Glomerular visceral epithelial cell (primary cell): ENCODE measurements at regions not wholly inside any gene's neighbourhood (a gene's known extent, or its start where the extent isn't known, plus 50 kb on each side); places are given as distances from the start of the nearest gene placed in this dataset.
"Not testable (repeated sequence)": the region's sequence is repeated elsewhere in the genome, so short reads cannot be mapped to it uniquely, and the experiment has no call there.

ENCODE experiments used
- DNase-seq: peaks from one replicate; pipeline ENCODE4 v3.0.0-alpha.2; 2016; ENCODE audit errors: extremely low spot score

DNA sequence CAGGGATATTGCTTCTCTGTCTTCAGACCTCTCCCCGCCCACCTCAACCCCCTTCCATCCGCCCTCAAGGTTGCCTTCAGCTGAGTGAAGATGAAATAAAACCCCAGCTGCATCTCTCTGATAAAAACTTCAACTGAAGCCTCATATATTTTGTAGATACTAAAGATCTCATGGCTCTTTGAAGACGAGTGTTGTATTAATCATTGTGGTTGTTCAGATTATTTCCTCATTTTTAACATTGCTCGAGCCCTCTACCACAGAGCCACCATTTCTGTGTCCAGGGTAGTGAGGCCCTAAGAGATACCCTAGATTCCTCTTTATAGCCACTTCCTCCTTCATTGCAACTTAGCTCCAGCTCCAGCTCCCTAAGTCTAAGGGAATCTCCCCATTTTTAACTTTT lies 312.8 kb upstream of the ZNF507 start:
- no peak for DNase-seq

DNA sequence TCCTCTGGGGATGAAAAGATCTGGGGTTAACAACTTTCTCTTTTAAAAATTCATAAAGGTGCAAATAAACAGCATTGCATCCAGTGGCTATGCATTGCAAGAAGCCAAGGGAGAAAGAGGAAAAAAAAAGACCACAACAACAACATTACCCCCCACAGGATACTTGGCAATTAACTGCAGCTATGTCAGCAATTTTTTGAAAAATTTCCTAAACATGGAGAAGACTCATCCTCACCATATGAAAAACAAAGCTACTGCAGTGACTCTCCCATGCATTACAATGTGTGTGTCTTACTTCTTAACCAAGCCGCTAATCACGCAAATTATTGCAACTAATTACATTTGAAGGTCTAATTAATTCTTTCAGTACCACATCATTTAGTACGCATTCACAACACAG lies 309.8 kb upstream of the ZNF507 start:
- no peak for DNase-seq

DNA sequence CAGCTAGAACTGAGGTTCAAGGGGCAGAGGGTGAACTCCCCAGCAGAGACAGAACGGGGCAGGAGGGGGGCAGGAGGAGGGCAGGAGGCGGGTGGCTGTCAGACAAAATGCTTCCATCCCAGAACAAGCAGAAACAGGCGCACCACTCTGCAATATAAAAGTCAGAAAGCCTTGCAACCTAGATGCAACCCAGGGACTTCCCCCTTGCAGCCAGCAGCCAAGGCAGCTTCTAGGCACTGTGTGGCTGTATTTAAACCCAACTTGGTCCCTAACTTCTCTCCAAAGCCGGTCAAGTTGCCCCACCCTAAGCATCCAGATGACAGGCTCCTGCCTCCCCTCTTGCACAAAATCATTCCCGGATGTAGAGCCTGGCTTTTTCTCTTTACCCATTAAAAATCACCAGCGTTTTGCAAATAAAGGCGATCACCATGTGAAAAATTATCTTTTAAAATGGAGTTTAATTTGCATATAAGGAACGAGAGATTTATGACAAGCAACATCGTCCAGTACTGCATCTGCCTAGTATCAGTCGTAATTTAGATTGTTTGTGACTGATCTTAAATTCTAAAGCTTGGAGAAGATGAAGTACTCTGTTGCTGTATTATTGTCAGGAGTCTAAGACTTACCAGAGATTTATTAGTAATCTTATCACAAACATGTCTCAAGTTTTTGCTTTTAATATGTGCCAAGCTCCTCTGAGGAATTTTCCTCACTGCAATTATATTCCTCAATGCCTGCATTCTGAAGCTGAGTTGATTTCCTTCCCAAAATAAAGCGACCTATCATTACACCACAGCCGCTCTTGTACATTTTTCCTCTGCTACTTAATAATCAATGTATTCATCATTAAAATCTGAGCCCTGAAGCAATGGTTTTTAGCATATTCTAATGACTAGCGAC lies 307.1 kb upstream of the ZNF507 start:
- DNase-seq, result no peak

DNA sequence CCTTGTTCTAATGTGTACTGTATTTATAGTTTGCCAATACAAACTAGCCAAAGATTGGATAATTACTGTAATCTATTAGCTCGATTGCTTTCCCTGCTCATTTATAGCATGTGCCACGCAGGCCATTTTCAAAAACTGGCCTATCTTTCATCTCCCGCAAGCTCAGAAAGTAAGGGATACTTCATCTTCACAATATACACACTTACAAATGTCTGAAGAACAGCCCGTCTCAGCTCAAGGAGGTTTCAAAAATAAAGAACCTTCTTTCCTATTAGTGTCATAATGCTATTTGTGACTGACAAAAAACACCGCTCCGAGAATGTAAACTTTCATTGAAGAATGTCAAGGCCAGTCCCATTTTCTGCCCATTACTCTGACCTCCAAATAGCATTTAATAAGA lies 306.4 kb upstream of the ZNF507 start:
- DNase-seq, result no peak

DNA sequence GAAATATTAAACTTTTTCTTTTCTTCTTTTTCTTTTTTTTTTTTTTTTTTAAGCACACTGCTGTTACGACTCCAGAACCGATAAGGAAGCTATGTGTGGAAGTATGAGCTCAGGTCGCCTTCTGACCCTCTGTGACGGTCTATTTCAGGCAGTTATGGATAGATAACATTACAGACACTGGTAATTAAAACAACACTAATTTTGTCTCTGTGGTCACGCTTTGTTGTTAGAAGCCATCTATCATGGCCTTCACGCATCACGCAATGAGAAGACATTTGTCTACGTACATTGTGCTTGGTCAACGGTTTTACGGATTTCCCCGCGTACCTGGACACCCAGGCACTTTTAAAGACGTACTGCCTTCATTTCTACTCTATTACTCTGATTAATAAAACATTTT lies 306.0 kb upstream of the ZNF507 start:
- DNase-seq, result no peak

DNA sequence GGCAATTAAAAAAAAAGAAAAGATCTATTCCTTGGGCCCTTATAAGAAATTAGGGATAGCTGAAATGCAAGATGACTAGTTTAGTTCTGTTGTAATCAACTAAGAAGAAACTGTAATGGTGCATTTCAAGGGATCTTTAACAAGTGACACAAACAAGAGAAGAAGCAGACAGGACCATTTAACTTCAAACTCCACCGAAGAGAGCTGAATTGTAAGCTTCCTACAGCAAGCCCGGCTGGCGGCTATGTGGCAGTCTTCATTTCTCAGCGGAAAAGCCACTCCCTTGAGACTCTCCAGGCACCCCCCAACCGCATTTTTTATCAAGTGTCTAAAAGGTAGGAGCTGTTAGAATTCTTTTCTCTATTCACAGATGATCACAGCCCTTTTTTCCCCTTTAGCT lies 305.2 kb upstream of the ZNF507 start:
- no peak for DNase-seq

DNA sequence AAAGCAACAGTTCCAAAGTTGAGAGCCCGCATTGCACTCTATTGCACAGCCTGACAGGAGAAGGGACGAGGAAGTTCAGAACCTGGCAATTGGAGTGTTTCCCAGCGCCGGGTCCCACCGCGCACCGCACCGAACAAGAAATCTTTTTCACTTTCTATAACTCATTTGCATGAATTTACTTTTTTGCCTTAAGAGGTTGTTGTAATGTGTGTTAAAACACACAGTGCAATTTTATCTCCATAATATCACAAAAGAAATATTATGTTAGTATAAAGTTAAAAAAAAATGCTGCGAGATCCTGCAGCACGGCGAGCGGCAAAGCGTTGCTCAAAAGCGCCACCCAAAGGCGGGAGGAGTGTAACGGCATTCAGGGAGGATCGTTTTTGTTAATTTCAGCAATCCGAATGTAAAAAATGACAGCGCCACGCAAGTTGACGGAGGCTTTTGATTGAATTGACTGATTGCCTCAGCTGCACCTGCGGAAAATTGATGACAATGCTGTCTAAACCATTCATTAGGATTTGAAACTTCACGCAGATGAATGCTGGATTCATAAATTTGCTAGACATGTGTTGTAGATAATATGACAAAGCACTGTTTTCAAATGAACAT lies 303.6 kb upstream of the ZNF507 start:
- no peak for DNase-seq

DNA sequence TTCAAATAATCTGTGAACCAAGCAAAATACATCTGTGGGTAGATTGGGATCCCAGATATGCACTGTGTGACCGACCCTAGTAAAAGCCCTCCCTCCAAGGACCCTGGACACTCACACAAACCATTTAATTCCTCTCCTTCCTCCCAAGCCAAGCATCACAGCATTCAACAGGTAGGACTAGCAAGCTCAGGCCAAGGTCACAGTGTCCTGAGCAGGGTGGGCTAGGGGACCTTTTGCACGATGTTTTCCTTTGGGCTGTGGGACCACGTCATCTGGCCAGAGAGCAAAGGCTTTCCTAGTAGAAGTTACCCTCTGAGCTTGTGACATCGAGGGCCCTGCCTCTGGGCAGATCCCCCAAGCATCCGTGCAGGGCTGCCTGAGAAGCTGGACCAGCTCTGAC lies 297.6 kb upstream of the ZNF507 start:
- no peak for DNase-seq

DNA sequence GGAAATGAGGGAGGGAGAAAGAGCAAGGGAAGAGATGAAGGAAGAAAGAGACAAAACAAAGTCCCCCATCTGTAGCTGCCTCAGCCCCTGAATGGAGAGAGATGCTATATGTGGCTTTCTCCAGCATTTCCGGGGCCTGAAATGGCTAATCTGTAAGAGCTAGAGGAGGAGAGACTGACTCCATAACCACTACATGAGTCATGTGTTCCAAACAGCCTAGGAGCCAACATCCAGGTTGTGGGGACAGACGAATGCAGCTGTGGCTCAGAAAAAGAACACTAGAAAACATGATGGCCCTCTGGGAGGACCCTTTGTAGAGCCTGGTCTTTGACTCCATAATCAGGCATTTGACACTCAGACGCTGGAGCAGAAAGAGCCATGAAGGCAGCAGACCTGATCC lies 292.0 kb upstream of the ZNF507 start:
- DNase-seq, result no peak

DNA sequence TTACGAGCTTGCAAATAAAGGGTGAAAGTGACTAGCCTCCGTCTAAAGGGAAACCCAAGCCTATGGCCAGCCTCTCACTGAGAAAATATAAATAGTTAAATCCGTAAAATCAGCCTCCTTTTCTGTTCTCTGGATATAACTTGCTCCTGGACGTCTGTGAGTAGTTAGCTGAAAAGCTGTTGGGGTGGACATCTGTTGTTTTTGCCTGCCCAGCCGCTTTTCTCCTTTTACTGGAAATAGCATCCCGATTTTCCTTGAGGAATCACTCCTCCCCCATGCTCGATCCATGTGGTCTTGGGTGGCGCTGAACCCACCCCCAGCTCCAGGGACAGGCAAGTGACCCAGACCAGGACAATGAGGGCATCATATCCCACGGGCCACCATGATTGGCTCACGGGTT lies 291.5 kb upstream of the ZNF507 start:
- DNase-seq, result no peak

DNA sequence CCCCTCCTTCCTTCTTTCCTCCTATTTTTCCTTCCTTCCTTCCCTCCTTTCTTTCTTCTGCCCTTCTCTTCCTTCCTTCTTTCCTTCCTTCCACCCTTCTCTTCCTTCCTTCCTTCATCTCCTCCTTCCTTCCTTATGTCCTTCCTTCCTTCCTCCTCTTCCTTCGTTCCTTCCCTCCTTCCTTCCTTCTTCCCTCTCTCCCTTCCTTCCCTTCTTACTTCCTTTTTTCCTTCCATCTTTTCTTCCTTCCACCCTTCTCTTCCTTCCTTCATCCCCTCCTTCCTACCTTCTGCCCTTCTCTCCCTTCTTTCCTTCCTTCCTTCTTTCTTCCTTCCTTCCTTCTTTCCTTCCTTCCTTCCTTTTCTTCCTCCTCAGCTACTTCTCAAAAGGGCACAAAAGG lies 287.3 kb upstream of the ZNF507 start:
- DNase-seq, result no peak

DNA sequence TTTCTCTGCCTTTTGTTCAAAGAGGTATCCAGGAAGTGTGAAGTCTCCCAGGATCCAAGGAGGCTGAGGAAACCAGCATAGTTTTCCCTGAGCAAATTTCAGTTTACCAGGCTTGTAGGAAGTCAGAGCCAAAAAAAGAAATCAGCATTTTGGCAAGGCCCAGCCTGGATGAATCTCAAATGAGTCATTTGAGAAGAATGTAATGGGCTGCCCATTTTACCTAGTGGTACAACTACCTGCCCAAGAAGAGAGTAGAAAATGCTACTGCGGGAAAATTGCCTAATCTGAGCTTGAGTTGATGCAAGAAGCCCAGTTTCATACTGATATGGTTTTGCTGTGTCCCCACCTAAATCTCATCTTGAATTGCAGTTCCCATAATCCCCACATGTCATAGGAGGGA lies 284.1 kb upstream of the ZNF507 start:
- no peak for DNase-seq

DNA sequence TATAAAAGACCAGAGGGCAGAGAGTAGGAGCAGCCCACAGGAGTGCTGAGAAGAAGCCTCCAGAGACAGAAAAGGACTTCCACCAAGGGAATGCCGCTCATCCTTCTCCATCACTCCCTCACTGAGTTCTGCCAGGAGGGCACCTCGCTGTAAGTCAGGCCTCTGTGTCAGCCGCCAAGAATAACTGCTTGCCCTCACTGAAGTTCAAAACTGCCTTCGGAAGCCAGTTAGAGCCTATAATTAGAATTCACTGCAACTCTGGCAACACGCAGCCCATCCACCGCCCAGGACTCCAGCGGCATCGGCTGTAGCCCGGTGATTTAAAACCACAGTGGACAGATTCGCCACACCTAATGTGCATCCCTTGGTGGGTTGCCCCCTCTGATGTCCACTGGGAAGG lies 281.8 kb upstream of the ZNF507 start:
- DNase-seq, result no peak

DNA sequence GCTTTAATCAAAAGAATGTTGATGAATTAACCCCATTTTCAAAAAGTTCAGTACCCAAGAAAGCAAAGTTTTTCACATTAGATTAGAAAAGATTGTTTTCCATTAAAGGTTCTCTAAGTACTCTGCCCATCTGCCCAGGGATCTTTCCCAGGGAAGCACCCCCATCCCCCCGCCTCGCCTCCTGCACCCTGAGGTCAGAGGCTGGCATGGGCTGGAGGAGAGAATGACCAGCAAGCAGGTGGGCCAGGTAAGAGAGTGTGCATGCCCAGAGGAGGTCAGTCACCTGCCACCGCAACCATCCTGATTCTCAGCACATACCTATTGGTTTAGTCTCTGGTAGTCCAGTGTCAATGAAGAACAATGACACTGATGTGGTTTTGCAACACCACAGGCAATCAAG lies 279.4 kb upstream of the ZNF507 start:
- DNase-seq, result no peak

DNA sequence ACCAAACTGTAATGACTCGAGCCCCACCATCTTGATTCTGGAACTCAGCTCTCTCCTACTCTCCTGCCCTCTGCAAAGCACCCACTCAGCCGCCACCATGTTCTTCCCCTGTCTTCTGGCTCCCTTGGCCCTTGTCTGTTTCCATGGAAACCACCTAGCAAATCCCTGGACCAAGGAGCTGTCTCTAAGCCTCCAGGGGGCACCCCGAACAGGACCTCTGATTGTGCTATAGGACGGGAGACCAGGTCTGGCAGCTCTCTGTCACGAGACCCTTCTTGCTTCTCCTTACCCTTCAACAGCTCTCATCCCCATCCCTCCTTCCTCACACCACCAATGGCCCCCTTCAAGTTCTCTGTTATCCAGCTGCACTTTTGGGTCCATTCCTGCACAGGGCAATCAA lies 277.7 kb upstream of the ZNF507 start:
- no peak for DNase-seq

DNA sequence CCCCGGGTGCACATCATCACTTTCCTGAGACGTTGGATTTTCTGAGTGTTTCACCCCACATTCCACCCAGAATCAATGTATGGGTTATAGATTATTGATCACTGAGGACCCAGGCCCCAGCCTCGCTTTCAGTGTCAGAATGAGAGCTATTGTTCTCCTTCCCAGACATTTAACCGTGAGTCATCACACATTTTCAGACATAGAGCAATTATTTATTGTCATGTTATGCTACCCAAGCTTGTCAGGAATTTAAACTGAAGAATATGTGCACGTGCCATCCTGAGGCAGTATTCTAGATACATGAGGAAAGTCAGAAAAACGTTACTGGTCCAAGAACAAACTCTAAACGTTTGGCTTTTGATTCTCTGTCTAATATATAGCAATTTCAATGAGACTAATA lies 276.6 kb upstream of the ZNF507 start:
- no peak for DNase-seq

DNA sequence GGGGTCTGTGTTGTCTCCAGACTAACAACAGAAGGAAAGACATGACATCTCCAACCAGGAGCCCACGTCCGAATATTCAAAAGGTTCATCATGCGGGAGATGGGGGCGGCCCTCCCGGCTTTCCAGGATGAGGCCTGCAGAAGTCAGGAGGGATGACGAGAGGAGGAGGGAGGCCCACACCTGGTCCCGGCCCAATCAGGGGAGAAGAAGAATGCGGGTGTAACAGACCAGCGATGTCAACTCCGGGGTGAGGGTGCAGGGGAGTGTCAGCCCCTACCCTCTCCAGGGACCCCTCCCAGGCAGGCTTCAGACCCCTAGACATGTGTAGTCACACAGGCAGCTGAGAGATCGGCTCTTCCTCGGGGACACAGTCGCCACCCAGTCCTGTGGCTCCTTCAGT lies 275.3 kb upstream of the ZNF507 start:
- DNase-seq, result no peak

DNA sequence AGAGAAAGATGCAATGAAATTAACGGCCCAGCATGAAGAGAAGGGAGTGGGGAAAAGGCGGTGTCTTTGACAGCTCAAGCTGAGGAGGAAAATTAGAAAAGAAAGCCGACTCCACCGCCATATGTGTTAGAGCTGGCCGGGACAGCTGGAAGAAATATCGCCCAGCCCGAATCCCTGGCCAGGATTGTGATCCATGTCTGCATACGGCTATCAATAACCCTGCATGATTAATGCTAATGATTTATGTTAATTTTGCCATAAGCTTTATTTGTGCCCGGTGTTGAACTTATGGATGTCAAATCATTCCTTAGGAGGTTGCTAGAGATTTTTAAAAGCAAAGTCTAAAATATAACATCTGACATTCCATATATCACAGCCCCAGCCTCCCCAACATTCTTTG lies 263.4 kb upstream of the ZNF507 start:
- no peak for DNase-seq

DNA sequence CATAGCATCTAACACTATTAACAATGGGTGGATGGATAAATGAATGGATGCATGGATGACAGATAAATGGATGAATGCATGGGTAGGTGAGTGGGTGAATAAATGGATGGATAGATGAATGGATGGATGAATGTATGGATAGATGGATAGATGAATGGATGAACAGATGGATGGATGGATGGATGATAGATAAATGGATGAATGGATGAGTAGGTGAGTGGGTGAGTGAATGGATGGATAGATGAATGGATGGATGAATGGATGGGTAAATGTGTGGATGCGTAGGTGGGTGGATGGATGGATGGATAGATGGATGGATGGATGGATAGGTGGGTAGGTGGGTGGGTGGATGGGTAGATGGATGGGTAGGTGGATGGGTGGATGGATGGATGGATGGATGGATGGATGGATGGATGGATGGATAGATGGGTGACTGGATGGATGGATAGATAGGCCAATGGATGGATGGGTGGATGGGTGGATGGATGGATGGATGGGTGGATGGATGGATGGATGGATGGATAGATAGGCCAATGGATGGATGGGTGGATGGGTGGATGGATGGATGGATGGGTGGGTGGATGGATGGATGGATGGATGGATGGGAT lies 260.6 kb upstream of the ZNF507 start:
- DNase-seq, result not testable (repeated sequence)

DNA sequence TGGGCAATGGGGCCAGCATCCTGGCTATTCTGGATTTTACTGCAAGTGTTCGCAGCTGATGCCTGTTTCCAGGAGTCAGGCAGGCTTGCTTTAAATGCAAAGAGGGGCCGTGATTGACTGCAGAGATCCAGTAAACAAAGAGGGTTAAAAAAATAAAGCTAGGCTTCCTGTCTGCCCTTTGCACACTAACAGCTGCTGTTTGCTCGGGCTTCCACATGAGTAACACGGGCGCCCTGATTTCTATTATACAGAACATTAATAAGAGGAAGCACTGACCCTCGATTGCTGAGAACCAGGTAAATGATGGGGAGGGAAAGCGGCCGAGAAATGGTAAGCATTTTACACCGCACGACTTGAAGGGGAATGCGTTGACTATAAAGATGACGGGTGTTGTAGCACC lies 254.2 kb upstream of the ZNF507 start:
- DNase-seq, result no peak

DNA sequence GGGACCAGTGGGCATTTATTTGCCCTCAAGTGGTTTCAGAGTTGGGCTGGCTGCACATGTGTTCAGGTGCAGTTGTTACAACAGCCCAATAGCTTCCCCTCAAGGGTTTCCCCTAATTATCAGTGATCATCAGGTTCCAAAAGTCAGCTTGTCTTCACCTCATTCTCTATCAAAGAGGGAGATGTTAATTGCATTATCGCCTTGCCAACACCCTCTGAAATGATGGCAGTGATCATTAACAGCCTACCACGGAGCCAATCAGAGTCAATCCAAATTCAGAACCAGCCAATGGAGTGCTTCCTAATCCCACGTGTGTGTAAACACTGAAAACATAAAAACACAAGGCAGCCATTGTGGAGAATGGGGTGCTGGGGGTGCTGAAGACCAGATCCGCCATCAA lies 248.4 kb upstream of the ZNF507 start:
- no peak for DNase-seq

DNA sequence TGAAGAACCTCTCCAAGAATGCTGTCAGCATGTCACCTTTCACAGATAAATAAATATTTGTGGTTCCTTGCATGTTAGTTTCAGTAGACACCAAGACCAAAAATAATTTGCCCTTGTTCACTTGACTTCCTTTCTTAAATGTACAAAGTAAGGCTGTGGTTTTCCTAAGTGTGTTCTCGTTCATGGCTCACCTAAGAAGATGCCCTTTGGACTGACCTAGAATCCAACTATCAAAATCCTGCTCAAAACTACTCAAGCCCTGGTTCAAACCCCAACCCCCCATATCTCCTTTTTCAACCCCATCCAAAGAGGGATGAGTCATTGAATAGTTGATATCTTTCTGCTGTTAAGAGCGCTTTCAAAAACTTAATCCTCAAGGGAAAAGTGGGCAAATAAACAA lies 247.8 kb upstream of the ZNF507 start:
- no peak for DNase-seq

DNA sequence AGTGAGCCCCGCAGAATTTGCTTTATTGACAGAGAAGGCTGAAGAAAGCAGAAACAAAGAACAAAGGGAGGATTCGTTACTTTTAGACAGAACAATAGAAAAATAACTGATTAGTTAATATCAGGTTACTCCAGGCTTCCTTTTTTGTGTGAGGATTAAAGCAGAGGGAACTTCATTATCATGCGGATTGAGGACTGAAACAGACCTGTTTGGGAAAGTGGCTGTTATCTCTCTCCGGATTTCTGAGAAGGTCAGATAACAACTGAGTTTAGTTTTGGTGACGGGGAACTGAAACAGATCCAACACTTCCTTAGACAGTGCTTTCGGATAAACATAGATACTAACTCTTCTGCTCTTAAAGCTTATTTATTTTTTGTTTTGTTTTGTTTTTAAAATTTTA lies 246.4 kb upstream of the ZNF507 start:
- DNase-seq, result no peak
